Ishikawa (cell line): ENCODE measurements at regions not wholly inside any gene's neighbourhood (a gene's known extent, or its start where the extent isn't known, plus 50 kb on each side); places are given as distances from the start of the nearest gene placed in this dataset.

ENCODE experiments used
- CEBPB ChIP-seq: IDR thresholded peaks from 2 replicates; pipeline ENCODE4 v1.6.1; 2012
- CREB1 ChIP-seq: IDR thresholded peaks from 2 replicates; pipeline ENCODE4 v1.6.1; 2012; ENCODE audit warnings: low read depth
- EGR1 ChIP-seq: IDR thresholded peaks from 2 replicates; pipeline ENCODE4 v1.6.1; 2012
- EP300 ChIP-seq: IDR thresholded peaks from 2 replicates; pipeline ENCODE4 v1.6.1; 2012; ENCODE audit warnings: borderline replicate concordance
- FOXM1 ChIP-seq: IDR thresholded peaks from 2 replicates; pipeline ENCODE4 v1.6.1; 2012; ENCODE audit warnings: low read depth, borderline replicate concordance
- MAX ChIP-seq: IDR thresholded peaks from 2 replicates; pipeline ENCODE4 v1.6.1; 2012
- NFIC ChIP-seq: IDR thresholded peaks from 2 replicates; pipeline ENCODE4 v1.6.1; 2012
- RAD21 ChIP-seq: IDR thresholded peaks from 2 replicates; pipeline ENCODE4 v1.6.1; 2012; ENCODE audit warnings: low read depth
- REST ChIP-seq: IDR thresholded peaks from 2 replicates; pipeline ENCODE4 v1.6.1; 2012; ENCODE audit warnings: low read depth, mild to moderate bottlenecking
- TAF1 ChIP-seq: IDR thresholded peaks from 2 replicates; pipeline ENCODE4 v1.6.1; 2012; ENCODE audit warnings: low read depth, mild to moderate bottlenecking
- TCF12 ChIP-seq: IDR thresholded peaks from 2 replicates; pipeline ENCODE4 v1.6.1; 2012; ENCODE audit warnings: low read depth
- TEAD4 ChIP-seq: IDR thresholded peaks from 2 replicates; pipeline ENCODE4 v1.6.1; 2012
- USF1 ChIP-seq: IDR thresholded peaks from 2 replicates; pipeline ENCODE4 v1.6.1; 2012
- YY1 ChIP-seq: IDR thresholded peaks from 2 replicates; pipeline ENCODE4 v1.6.1; 2012; ENCODE audit warnings: low read depth
- ZBTB7A ChIP-seq: IDR thresholded peaks from 2 replicates; pipeline ENCODE4 v1.6.1; 2012; ENCODE audit warnings: low read depth

GRCh38 chr7:93031795-93032194 lies 86.0 kb downstream of the SAMD9 start:
- TF ChIP-seq NFIC (no peak), RAD21 (no peak), CREB1 (no peak), YY1 (no peak), USF1 (no peak), EP300 (no peak), MAX (no peak), ZBTB7A (no peak)

GRCh38 chr7:93030605-93031225 lies 87.1 kb downstream of the SAMD9 start:
- TF ChIP-seq MAX (no peak), TCF12 (no peak), NFIC (no peak), YY1 (no peak), CREB1 (no peak), CEBPB (no peak), USF1 (no peak), RAD21 (no peak), REST (no peak), EGR1 (no peak), FOXM1 (no peak), EP300 (no peak), TAF1 (no peak), ZBTB7A (no peak), TEAD4 (no peak)

- TF ChIP-seq ZBTB7A = no peak
- TF ChIP-seq EGR1 = no peak
- TF ChIP-seq TEAD4 = no peak
- no peak for TF ChIP-seq EP300
Observed at GRCh38 chr7:93029056-93029455, 88.7 kb downstream of the SAMD9 start.

- TF ChIP-seq ZBTB7A (no peak), EP300 (no peak), RAD21 (no peak), USF1 (no peak), TAF1 (no peak), YY1 (no peak), NFIC (no peak), TEAD4 (no peak), CREB1 (no peak), REST (no peak), FOXM1 (no peak), CEBPB (no peak), TCF12 (no peak), MAX (no peak), EGR1 (no peak)
Observed at GRCh38 chr7:93028610-93029009, 89.2 kb downstream of the SAMD9 start.

GRCh38 chr7:93027044-93027443 lies 90.7 kb downstream of the SAMD9 start:
- TF ChIP-seq MAX (no peak), FOXM1 (no peak), TAF1 (no peak), RAD21 (no peak), TEAD4 (no peak), EGR1 (no peak), CREB1 (no peak), TCF12 (no peak), YY1 (no peak)

GRCh38 chr7:93026425-93026824 lies 91.4 kb downstream of the SAMD9 start:
- TF ChIP-seq FOXM1 (no peak), USF1 (no peak), TCF12 (no peak), TAF1 (no peak), REST (no peak), TEAD4 (no peak), EGR1 (no peak), ZBTB7A (no peak), MAX (no peak), CREB1 (no peak), RAD21 (no peak), NFIC (no peak), EP300 (no peak)
